GM13976 (cell line): ENCODE measurements at regions not wholly inside any gene's neighbourhood (a gene's known extent, or its start where the extent isn't known, plus 50 kb on each side); places are given as distances from the start of the nearest gene placed in this dataset.
"Not testable (repeated sequence)": the region's sequence is repeated elsewhere in the genome, so short reads cannot be mapped to it uniquely, and the experiment has no call there.

Source experiments
- DNase-seq: peaks from one replicate; pipeline ENCODE4 v3.0.0; 2012; ENCODE audit warnings: low spot score
- CTCF ChIP-seq: IDR thresholded peaks from 2 replicates; pipeline ENCODE4 v1.5.1; 2012; ENCODE audit warnings: borderline replicate concordance, mild to moderate bottlenecking; ENCODE audit not compliant: insufficient read depth; ENCODE audit errors: extremely low read depth, missing control alignments, control extremely low read depth
- in situ Hi-C: fragments of 300-500 bp; cut with MboI; formaldehyde crosslinking; loops from one replicate; pipeline ENCODE4 v1.12.0; 2022; ENCODE audit warnings: low sequenced_read_pairs, mixed read lengths, inconsistent platforms; ENCODE audit not compliant: unreplicated experiment

- no peak for DNase-seq
- in situ Hi-C loops: loop anchor here (25.0 kb wide), 1 partner anchor 771 kb away; no protein-coding TSS in a partner anchor
- TF ChIP-seq CTCF: no peak
Observed at GRCh38 chr11:15840966-15841365, 515.4 kb downstream of the SOX6 start.

GRCh38 chr11:15841931-15842740 lies 514.2 kb downstream of the SOX6 start:
- DNase-seq: no peak
- in situ Hi-C loops: loop anchor here (25.0 kb wide), 1 partner anchor 770 kb away; no protein-coding TSS in a partner anchor
- TF ChIP-seq CTCF: no peak

GRCh38 chr11:15843309-15843872 lies 513.0 kb downstream of the SOX6 start:
- in situ Hi-C loops: loop anchor here (25.0 kb wide), 1 partner anchor 769 kb away; no protein-coding TSS in a partner anchor
- DNase-seq: no peak
- TF ChIP-seq CTCF: no peak

GRCh38 chr11:15845261-15845660 lies 511.1 kb downstream of the SOX6 start:
- no peak for TF ChIP-seq CTCF
- in situ Hi-C loops: loop anchor here (25.0 kb wide), 1 partner anchor 767 kb away; no protein-coding TSS in a partner anchor
- DNase-seq: no peak

GRCh38 chr11:15848631-15849168 lies 507.6 kb downstream of the SOX6 start:
- in situ Hi-C loops: loop anchor here (25.0 kb wide), 1 partner anchor 764 kb away; no protein-coding TSS in a partner anchor
- no peak for DNase-seq
- TF ChIP-seq CTCF: no peak

- in situ Hi-C loops: loop anchor here (25.0 kb wide), 1 partner anchor 763 kb away; no protein-coding TSS in a partner anchor
- no peak for TF ChIP-seq CTCF
- no peak for DNase-seq
Observed at GRCh38 chr11:15849257-15849656, 507.1 kb downstream of the SOX6 start.

- in situ Hi-C loops, DNase-seq: not testable (repeated sequence)
Observed at GRCh38 chr11:15850335-15850734, 506.0 kb downstream of the SOX6 start.
